ENCODE measurements at regions not wholly inside any gene's neighbourhood (a gene's known extent, or its start where the extent isn't known, plus 50 kb on each side); places are given as distances from the start of the nearest gene placed in this dataset.

GRCh38 chr3:181629711-181630110 is 82.0 kb upstream of the SOX2 start:
- TF ChIP-seq EZH2 (IDR thresholded peaks at IDR 0.05; ENCODE audit: low read length): no peak
- TF ChIP-seq CTCF (optimal IDR thresholded peaks at IDR 0.05 in 1 of 3, IDR thresholded peaks at IDR 0.05 in 1 of 3, conservative IDR thresholded peaks at IDR 0.05 in 1 of 3; ENCODE audit: extremely low read depth in 1 of 3, insufficient read depth in 2 of 3, low read length in 3 of 3): no peak
